HUES6 (cell line): ENCODE measurements at regions not wholly inside any gene's neighbourhood (a gene's known extent, or its start where the extent isn't known, plus 50 kb on each side); places are given as distances from the start of the nearest gene placed in this dataset.

Source experiments
- H3K27ac ChIP-seq: 2 replicates; pipeline ENCODE4 v1.7.0; 2013; ENCODE audit warnings: low read depth, mild to moderate bottlenecking, low read length, inconsistent platforms
- H3K27me3 ChIP-seq: 2 replicates; pipeline ENCODE4 v1.6.1; 2013; ENCODE audit warnings: low read length; ENCODE audit not compliant: control insufficient read depth, insufficient read depth
- H3K36me3 ChIP-seq: 2 replicates; pipeline ENCODE4 v1.6.1; 2013; ENCODE audit warnings: low read length; ENCODE audit not compliant: control insufficient read depth, insufficient read depth
- H3K4me1 ChIP-seq: 2 replicates; pipeline ENCODE4 v1.6.1; 2013; ENCODE audit warnings: low read length; ENCODE audit not compliant: control insufficient read depth, insufficient read depth
- H3K4me3 ChIP-seq: 2 replicates; pipeline ENCODE4 v1.5.1; 2013; ENCODE audit warnings: low read depth, low read length
- H3K9ac ChIP-seq: one replicate; pipeline ENCODE4 v1.6.1; 2013; ENCODE audit warnings: mild to moderate bottlenecking, low read length
- H3K9me3 ChIP-seq: 2 replicates; pipeline ENCODE4 v1.6.1; 2013; ENCODE audit warnings: low read depth, low read length; ENCODE audit not compliant: control insufficient read depth, insufficient read depth

GRCh38 chr2:7116511-7116910, 199.3 kb downstream of the RNF144A start:
- Histone ChIP-seq H3K9me3 (peaks cover 3% of the 10 kb centered on the region; the same call in 1 of the 2 replicates), H3K27me3 (no peaks in the 10 kb centered on the region), H3K4me3 (no peak overlapping the region), H3K9ac (no peak overlapping the region), H3K36me3 (no peaks in the 10 kb centered on the region), H3K27ac (no peak overlapping the region), H3K4me1 (no peaks in the 10 kb centered on the region)

- no peaks in the 10 kb centered on the region for H3K27me3 ChIP-seq
- H3K27ac ChIP-seq = no peak overlapping the region
- no peak overlapping the region for H3K4me3 ChIP-seq
- H3K9me3 ChIP-seq = peaks cover 3% of the 10 kb centered on the region; the same call in 1 of the 2 replicates
- no peaks in the 10 kb centered on the region for H3K4me1 ChIP-seq
- H3K36me3 ChIP-seq = no peaks in the 10 kb centered on the region
- no peak overlapping the region for H3K9ac ChIP-seq
Measured at GRCh38 chr2:7117076-7117475, 199.9 kb downstream of the RNF144A start.

GRCh38 chr2:7118606-7119131, 201.5 kb downstream of the RNF144A start:
- Histone ChIP-seq H3K36me3 (no peaks in the 10 kb centered on the region), H3K9ac (no peak overlapping the region), H3K27me3 (no peaks in the 10 kb centered on the region), H3K9me3 (peaks cover 3% of the 10 kb centered on the region; the same call in 1 of the 2 replicates), H3K27ac (no peak overlapping the region), H3K4me1 (no peaks in the 10 kb centered on the region), H3K4me3 (no peak overlapping the region)

GRCh38 chr2:7119132-7119835, 202.1 kb downstream of the RNF144A start:
- H3K4me3 ChIP-seq = no peak overlapping the region
- H3K9me3 ChIP-seq = no peaks in the 10 kb centered on the region
- no peaks in the 10 kb centered on the region for H3K27me3 ChIP-seq
- no peaks in the 10 kb centered on the region for H3K4me1 ChIP-seq
- no peak overlapping the region for H3K9ac ChIP-seq
- no peak overlapping the region for H3K27ac ChIP-seq
- no peaks in the 10 kb centered on the region for H3K36me3 ChIP-seq

- Histone ChIP-seq H3K36me3 (no peaks in the 10 kb centered on the region), H3K9ac (no peak overlapping the region), H3K27me3 (no peaks in the 10 kb centered on the region), H3K4me3 (no peak overlapping the region), H3K27ac (no peak overlapping the region), H3K9me3 (no peaks in the 10 kb centered on the region), H3K4me1 (no peaks in the 10 kb centered on the region)
Measured at GRCh38 chr2:7121851-7122250, 204.6 kb downstream of the RNF144A start.

GRCh38 chr2:7127156-7127555, 209.9 kb downstream of the RNF144A start:
- Histone ChIP-seq H3K27me3 (no peaks in the 10 kb centered on the region), H3K36me3 (no peaks in the 10 kb centered on the region), H3K9ac (no peak overlapping the region), H3K27ac (no peak overlapping the region), H3K4me3 (no peak overlapping the region), H3K9me3 (0 out of 2 replicates have a peak, but pooled peaks cover 3% of the 10 kb centered on the region), H3K4me1 (no peaks in the 10 kb centered on the region)

GRCh38 chr2:7127687-7128086, 210.5 kb downstream of the RNF144A start:
- H3K27me3 ChIP-seq = no peaks in the 10 kb centered on the region
- no peak overlapping the region for H3K9ac ChIP-seq
- H3K27ac ChIP-seq = no peak overlapping the region
- H3K9me3 ChIP-seq = 0 out of 2 replicates have a peak, but pooled peaks cover 3% of the 10 kb centered on the region
- H3K4me1 ChIP-seq = no peaks in the 10 kb centered on the region
- H3K36me3 ChIP-seq = no peaks in the 10 kb centered on the region
- no peak overlapping the region for H3K4me3 ChIP-seq

- no peaks in the 10 kb centered on the region for H3K27me3 ChIP-seq
- H3K36me3 ChIP-seq = no peaks in the 10 kb centered on the region
- no peak overlapping the region for H3K9ac ChIP-seq
- no peak overlapping the region for H3K4me3 ChIP-seq
- H3K9me3 ChIP-seq = 0 out of 2 replicates have a peak, but pooled peaks cover 3% of the 10 kb centered on the region
- no peak overlapping the region for H3K27ac ChIP-seq
- no peaks in the 10 kb centered on the region for H3K4me1 ChIP-seq
Measured at GRCh38 chr2:7131261-7131660, 214.0 kb downstream of the RNF144A start.

- H3K27ac ChIP-seq = no peak overlapping the region
- no peaks in the 10 kb centered on the region for H3K27me3 ChIP-seq
- no peak overlapping the region for H3K4me3 ChIP-seq
- no peaks in the 10 kb centered on the region for H3K4me1 ChIP-seq
- no peaks in the 10 kb centered on the region for H3K36me3 ChIP-seq
- H3K9ac ChIP-seq = no peak overlapping the region
- no peaks in the 10 kb centered on the region for H3K9me3 ChIP-seq
Measured at GRCh38 chr2:7132753-7133152, 215.5 kb downstream of the RNF144A start.

GRCh38 chr2:7133521-7133920, 216.3 kb downstream of the RNF144A start:
- no peak overlapping the region for H3K27ac ChIP-seq

GRCh38 chr2:7140306-7140705, 223.1 kb downstream of the RNF144A start:
- Histone ChIP-seq H3K27me3 (no peaks in the 10 kb centered on the region), H3K4me3 (no peak overlapping the region), H3K27ac (no peak overlapping the region), H3K4me1 (no peaks in the 10 kb centered on the region), H3K36me3 (no peaks in the 10 kb centered on the region), H3K9me3 (0 out of 2 replicates have a peak, but pooled peaks cover 5% of the 10 kb centered on the region), H3K9ac (no peak overlapping the region)

More at GRCh38 chr2:7133521-7133920, 216.3 kb downstream of the RNF144A start:
- Histone ChIP-seq H3K4me3 (no peak overlapping the region), H3K4me1 (no peaks in the 10 kb centered on the region), H3K9me3 (no peaks in the 10 kb centered on the region), H3K36me3 (no peaks in the 10 kb centered on the region), H3K27me3 (no peaks in the 10 kb centered on the region), H3K9ac (no peak overlapping the region)
